ENCODE measurements at regions not wholly inside any gene's neighbourhood (a gene's known extent, or its start where the extent isn't known, plus 50 kb on each side); places are given as distances from the start of the nearest gene placed in this dataset.
"Not testable (repeated sequence)": the region's sequence is repeated elsewhere in the genome, so short reads cannot be mapped to it uniquely, and the experiment has no call there.

GRCh38 chr11:41519696-41520095 lies 60.2 kb upstream of the LRRC4C start:
- peak; percentile 66 for DNase-seq

- peak; percentile 83 for DNase-seq
Measured at GRCh38 chr11:41522391-41522790, 62.9 kb upstream of the LRRC4C start.

- peak; percentile 61 for DNase-seq
Measured at GRCh38 chr11:41522899-41523672, 63.6 kb upstream of the LRRC4C start.

GRCh38 chr11:41527530-41527929 lies 68.1 kb upstream of the LRRC4C start:
- DNase-seq, result no peak

- no peak for DNase-seq
Measured at GRCh38 chr11:41532413-41532812, 73.0 kb upstream of the LRRC4C start.

- no peak for DNase-seq
Measured at GRCh38 chr11:41533761-41534160, 74.3 kb upstream of the LRRC4C start.

GRCh38 chr11:41534391-41534790 lies 74.9 kb upstream of the LRRC4C start:
- DNase-seq, result no peak

- no peak for DNase-seq
Measured at GRCh38 chr11:41534861-41535260, 75.4 kb upstream of the LRRC4C start.

GRCh38 chr11:41536021-41536568 lies 76.6 kb upstream of the LRRC4C start:
- no peak for DNase-seq

GRCh38 chr11:41544902-41545301 lies 85.5 kb upstream of the LRRC4C start:
- not testable (repeated sequence) for DNase-seq

GRCh38 chr11:41578421-41579051 lies 119.1 kb upstream of the LRRC4C start:
- peak; percentile 9 for DNase-seq

GRCh38 chr11:41579546-41579945 lies 120.1 kb upstream of the LRRC4C start:
- DNase-seq, result no peak

GRCh38 chr11:41609511-41609910 lies 150.1 kb upstream of the LRRC4C start:
- peak; percentile 52 for DNase-seq

- peak; percentile 41 for DNase-seq
Measured at GRCh38 chr11:41612415-41612814, 153.0 kb upstream of the LRRC4C start.

GRCh38 chr11:41613326-41613725 lies 153.9 kb upstream of the LRRC4C start:
- DNase-seq, result peak; percentile 90

GRCh38 chr11:41622707-41623359 lies 163.4 kb upstream of the LRRC4C start:
- DNase-seq, result no peak

- peak; percentile 27 for DNase-seq
Measured at GRCh38 chr11:41659985-41660384, 200.5 kb upstream of the LRRC4C start.

GRCh38 chr11:41660585-41660984 lies 201.1 kb upstream of the LRRC4C start:
- no peak for DNase-seq

- no peak for DNase-seq
Measured at GRCh38 chr11:41665441-41666360, 206.2 kb upstream of the LRRC4C start.

GRCh38 chr11:41666951-41667653 lies 207.7 kb upstream of the LRRC4C start:
- DNase-seq, result no peak

GRCh38 chr11:41675205-41675604 lies 215.8 kb upstream of the LRRC4C start:
- no peak for DNase-seq

- no peak for DNase-seq
Measured at GRCh38 chr11:41713030-41713429, 253.6 kb upstream of the LRRC4C start.

Measured in fibroblast of skin of abdomen (primary cell).